GM21529 (cell line): ENCODE measurements at regions not wholly inside any gene's neighbourhood (a gene's known extent, or its start where the extent isn't known, plus 50 kb on each side); places are given as distances from the start of the nearest gene placed in this dataset.

Source experiments
- ATAC-seq: cut with Tn5 transposase; IDR thresholded peaks from one replicate; pipeline ENCODE4 v1.9.1; 2021; ENCODE audit not compliant: unreplicated experiment

DNA sequence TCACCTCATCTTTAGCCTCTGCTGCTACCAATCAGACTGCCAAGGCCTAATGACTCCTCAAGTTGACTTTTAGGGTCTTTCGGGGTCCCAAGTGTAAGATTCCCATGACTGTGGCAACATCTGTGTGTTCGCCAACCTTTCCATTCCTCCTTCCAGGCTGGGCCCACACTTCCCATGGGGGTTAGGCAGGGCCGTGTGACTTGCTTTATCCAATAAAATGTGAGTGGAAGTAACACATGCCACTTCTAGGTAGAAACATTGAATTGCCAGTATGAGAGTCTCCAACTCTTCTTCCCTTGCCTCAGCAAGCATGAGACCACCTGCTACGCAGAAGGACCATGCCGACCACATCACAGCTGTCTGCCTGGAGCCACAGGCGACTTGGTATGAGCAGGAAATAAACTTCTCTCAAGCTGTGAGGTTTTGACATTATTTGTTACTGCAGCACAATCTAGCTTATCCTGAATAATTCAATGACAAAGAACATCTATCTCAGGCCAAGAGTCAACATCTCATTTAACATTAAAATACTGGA is 190.4 kb upstream of the IER5L start:
- no peak for ATAC-seq

DNA sequence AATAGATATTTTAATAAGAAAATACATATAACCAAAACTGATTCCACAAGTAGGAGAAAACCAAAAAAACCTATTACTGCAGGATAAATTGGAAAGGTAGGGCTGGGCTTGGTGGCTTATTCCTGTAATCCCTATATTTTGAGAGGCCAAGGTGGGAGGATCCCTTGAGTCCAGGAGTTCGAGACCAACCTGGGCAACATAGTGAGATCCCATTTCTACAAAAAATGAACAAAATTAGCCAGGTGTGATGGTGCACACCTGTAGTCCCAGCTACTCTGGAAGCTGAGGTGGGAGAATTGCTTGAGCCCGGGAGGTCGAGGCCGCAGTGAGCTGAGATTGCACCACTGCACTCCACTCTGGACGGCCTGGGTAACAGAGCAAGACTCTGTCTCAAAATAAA is 189.2 kb upstream of the IER5L start:
- ATAC-seq, result no peak

GRCh38 chr9:129365196-129365595 is 187.1 kb upstream of the IER5L start:
- no peak for ATAC-seq

DNA sequence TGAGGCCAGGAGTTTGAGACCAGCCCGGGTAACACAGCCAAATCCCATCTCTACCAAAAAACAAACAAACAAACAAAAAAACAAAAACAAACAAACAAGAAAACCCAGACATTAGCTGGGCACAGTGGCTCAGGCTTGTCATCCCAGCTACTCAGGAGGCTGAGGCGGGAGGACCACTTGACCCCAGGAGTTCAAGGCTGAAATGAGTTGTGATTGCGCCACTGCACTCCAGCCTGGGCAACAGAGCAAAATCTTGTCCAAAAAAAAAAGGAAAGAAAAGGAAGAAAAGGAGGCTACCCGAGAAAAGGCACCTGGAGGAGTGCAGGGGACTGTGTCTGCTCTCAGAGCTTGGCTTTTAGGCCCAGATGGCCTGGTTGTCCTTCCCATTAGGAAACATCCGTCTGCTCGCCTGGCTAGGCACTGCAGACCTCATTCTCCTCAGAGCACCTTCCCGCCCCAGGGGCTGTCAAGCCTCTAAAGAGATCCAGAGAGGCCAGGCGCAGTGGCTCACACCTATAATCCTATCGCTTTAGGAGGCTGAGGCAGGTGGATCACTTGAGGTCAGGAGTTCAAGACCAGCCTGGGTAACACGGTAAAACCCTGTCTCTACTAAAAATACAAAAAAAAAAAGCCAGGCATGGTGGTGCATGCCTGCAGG is 185.3 kb upstream of the IER5L start:
- ATAC-seq, result no peak

- no peak for ATAC-seq
Measured at GRCh38 chr9:129362287-129363000, 184.4 kb upstream of the IER5L start.

DNA sequence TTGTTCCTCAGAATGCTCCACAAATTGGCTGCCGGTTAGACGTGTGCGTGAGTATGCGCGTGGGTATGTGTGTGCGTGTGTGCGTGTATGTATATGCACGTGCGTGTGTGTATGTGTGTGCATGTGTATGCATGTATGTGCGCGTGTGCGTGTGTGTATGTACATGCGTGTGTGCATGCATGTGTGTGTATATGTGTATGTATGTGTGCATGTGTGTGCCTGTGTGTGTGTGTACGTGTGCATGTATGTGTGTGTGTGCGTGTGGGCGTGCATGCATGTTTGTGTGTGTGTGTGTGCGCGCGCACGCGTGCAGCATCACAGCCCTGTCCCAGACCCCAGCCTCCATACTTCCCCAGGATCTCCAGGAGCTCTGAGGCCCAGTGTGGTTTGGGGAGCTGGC is 183.1 kb upstream of the IER5L start:
- no peak for ATAC-seq

- ATAC-seq, result no peak
Measured at GRCh38 chr9:129359916-129360536, 182.0 kb upstream of the IER5L start.

- no peak for ATAC-seq
Measured at GRCh38 chr9:129359162-129359811, 181.2 kb upstream of the IER5L start.

GRCh38 chr9:129358621-129359154 is 180.6 kb upstream of the IER5L start:
- no peak for ATAC-seq

DNA sequence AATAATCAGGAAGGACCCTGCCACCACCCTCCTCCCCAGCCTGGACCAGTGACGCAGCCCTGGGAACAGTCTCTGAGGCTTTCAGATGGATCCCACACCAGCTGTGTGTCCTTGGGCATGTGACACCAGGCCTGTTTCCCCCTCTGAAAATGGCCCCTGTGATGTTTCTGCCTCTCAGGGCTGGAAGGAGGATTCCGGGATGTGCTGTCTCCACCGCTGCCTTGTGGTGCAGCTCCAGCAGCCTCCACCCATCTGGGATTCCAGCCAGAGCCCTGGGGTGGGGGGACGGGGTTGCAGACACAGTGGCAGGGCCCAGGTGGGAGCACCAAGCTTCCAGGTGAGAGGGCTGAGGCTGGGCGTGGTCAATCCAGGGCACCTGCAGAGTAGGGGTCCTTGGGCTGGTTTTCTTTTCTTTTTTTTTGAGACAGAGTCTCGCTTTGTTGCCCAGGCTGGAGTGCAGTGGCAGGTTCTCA is 179.7 kb upstream of the IER5L start:
- no peak for ATAC-seq

GRCh38 chr9:129356871-129357772 is 179.1 kb upstream of the IER5L start:
- no peak for ATAC-seq

- no peak for ATAC-seq
Measured at GRCh38 chr9:129355631-129356030, 177.6 kb upstream of the IER5L start.

GRCh38 chr9:129354498-129354897 is 176.4 kb upstream of the IER5L start:
- no peak for ATAC-seq

DNA sequence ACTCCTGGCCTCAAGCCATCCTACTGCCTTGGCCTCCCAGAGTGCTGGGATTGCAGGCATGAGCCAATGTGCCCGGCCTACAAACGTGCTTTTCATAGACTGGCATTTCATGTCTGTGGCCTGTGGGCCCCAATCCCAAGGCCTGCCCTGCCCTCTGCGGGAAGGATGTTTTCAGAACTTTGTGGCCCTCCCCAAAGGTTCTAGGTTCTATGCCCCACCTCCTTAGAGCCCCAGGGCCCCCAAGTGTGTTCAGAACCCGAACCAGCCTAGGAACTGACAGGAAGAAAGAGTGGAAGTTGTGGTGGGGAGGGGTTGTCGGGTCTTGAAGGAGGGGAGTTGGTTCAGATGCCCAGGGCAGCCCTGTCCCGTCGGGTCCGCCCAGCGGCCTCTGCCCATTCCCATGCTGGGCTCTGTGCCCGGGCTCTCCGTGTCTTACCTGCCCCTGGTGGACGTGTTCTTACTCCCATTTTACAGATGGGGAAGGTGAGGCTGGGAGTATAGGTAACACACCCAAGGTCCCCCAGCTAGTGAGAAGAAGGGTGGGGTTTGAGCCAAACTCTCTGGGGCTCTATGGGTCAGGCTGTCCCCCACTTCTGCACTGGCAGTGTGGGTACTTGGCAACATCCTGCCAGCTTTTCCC is 175.8 kb upstream of the IER5L start:
- no peak for ATAC-seq

DNA sequence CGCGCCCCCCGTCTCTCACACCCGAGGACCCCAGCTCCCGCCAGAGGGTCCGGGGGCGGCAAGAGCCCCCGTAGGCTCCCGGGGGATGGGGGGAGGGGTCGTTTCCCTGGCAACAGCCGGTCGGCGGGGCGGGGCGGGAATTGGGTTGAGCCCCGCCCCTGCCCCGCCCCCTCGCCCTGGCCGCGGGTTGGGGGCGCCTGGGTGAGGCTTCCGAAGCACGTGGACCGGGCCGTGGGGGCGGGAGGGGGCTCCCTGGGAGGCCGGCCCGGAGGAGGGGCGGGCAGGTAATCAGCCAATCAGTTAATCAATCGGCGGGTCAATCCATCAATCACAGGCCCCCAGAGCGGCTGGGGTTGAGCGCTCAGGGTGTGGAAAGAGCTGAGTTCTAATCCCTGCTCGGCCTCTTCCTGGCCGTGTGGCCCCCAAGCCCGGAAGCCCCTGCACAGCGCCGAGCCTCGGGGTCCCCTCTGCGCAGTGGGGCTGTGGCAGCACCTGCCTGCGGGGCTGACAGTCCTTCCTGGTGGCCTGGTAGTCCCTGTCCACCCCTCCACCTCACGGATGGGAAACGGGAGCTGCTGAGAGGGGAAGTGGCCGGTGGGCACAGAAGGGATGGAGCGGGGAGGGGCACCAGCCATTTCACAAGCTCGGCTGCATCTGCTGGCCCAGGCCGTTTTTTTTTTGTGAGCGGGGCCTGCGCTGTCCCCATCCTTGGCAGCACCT is 174.2 kb upstream of the IER5L start:
- ATAC-seq, result no peak

DNA sequence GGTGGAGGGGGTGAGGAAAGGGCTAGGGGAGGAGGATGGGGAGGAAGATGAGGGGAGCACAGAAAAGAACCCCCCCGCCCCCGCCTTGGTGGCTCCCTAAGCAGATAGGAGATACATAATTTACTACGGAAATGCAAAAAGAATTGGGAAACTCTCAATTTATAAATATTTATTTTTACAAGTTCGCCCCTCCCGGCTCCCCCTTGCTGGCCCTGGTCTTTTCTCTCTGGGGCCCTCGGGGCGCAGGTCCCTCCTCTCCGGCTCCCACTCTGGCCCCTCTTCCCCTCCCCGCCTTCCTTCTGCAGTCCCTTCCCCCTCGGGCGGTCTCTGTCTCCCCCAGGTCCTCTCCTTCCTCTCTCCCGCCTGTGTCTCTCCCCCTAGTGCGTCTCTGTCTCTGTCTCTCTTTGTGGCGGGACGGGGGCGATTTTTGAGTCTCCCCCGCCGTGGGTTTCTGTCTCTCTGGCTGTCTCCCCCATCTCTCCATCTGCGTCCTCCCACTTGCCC is 173.6 kb upstream of the IER5L start:
- no peak for ATAC-seq

GRCh38 chr9:129351058-129351641 is 173.1 kb upstream of the IER5L start:
- no peak for ATAC-seq

- ATAC-seq, result no peak
Measured at GRCh38 chr9:129350143-129350935, 172.3 kb upstream of the IER5L start.
